Body of pancreas (tissue), 4 donors: ENCODE measurements at regions not wholly inside any gene's neighbourhood (a gene's known extent, or its start where the extent isn't known, plus 50 kb on each side); places are given as distances from the start of the nearest gene placed in this dataset.

Source experiments
- POLR2A ChIP-seq, 3 donors: fragments of 450-650 bp; IDR thresholded peaks; one replicate each; pipeline ENCODE4 v1.6.1; 2016; ENCODE audit warnings: antibody characterized with exemption in 3 of 3, mild to moderate bottlenecking in 2 of 3
- TF ChIP-seq, protein P1 (sequence below), 7 experiments: fragments of 450-650 bp in 4 of 7; fragments of 200-600 bp in 3 of 7; sonication (generic) in 3 of 7; IDR thresholded peaks; one replicate each; pipeline ENCODE4 v1.5.1; 2016 to 2019; ENCODE audit warnings: antibody characterized with exemption in 7 of 7

DNA sequence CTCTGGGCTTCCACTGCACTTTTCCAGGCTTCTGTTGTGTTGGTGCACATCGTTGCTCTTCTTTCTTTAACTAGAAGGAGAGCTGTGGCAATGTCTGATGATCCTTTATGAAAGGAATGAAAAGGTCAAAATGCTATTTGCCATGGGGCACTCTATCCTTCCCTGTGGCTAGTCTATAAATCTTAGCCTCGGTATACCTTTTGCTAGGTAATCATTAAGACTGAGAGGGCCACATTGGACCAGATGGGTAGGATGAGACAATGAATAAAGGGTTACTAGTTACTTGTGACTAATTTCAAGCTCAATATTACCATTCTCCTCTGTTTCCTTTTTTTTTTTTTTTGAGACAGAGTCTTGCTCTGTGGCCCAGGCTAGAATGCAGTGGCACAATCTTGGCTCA is 89.4 kb upstream of the C1orf87 start:
- TF ChIP-seq, protein P1, sequence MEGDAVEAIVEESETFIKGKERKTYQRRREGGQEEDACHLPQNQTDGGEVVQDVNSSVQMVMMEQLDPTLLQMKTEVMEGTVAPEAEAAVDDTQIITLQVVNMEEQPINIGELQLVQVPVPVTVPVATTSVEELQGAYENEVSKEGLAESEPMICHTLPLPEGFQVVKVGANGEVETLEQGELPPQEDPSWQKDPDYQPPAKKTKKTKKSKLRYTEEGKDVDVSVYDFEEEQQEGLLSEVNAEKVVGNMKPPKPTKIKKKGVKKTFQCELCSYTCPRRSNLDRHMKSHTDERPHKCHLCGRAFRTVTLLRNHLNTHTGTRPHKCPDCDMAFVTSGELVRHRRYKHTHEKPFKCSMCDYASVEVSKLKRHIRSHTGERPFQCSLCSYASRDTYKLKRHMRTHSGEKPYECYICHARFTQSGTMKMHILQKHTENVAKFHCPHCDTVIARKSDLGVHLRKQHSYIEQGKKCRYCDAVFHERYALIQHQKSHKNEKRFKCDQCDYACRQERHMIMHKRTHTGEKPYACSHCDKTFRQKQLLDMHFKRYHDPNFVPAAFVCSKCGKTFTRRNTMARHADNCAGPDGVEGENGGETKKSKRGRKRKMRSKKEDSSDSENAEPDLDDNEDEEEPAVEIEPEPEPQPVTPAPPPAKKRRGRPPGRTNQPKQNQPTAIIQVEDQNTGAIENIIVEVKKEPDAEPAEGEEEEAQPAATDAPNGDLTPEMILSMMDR (IDR thresholded peaks at IDR 0.05) = no peak
- no peak for TF ChIP-seq POLR2A (IDR thresholded peaks at IDR 0.05)
